ENCODE measurements at regions not wholly inside any gene's neighbourhood (a gene's known extent, or its start where the extent isn't known, plus 50 kb on each side); places are given as distances from the start of the nearest gene placed in this dataset.

- H3K9me2 ChIP-seq (ENCODE audit: insufficient read depth, low read length), result no peaks in the 10 kb centered on the region
- H3K4me2 ChIP-seq (ENCODE audit: low read length), result peak overlapping the region; percentile 75
- peaks cover 61% of the 10 kb centered on the region for H3K36me3 ChIP-seq (ENCODE audit: insufficient read depth, low read length)
- peaks cover 82% of the 10 kb centered on the region for H3K4me1 ChIP-seq (ENCODE audit: insufficient read depth, low read length, poor library complexity, severe bottlenecking)
- intact Hi-C loops (cut with micrococcal nuclease; ENCODE audit: unreplicated experiment), result loop anchor here (1.0 to 10.0 kb wide), 4 partner anchors 69 to 1047 kb away; partner anchors contain the start of genes GEMIN2, PNN and TRAPPC6B
- ChIA-PET POLR2A (interaction anchor here (0.5 to 9.9 kb wide), 20 partner anchors 8 to 1538 kb away, joined by 3 to 157 read pairs (median 4); no protein-coding TSS in a partner anchor), CTCF (ENCODE audit: unreplicated experiment) (interaction anchor here (1.2 kb wide), 2 partner anchors 11 to 142 kb away, joined by 3 read pairs; no protein-coding TSS in a partner anchor)
- DNase-seq (ENCODE audit: low spot score), result peak; percentile 72
- no peaks in the 10 kb centered on the region for H4K20me1 ChIP-seq (ENCODE audit: insufficient read depth, low read length)
- TSS peak; percentile 96 for BruUV-seq (replicated peaks)
- H3K79me2 ChIP-seq (ENCODE audit: insufficient read depth, low read depth, low read length), result no peaks in the 10 kb centered on the region
- no peak overlapping the region for H2AFZ ChIP-seq (ENCODE audit: low read length)
- no peak for TF ChIP-seq EZH2phosphoT487 (IDR thresholded peaks at IDR 0.05; ENCODE audit: borderline replicate concordance, low read depth, low read length)
- TF ChIP-seq CTCF (conservative IDR thresholded peaks at IDR 0.05; ENCODE audit: low read length), result no peak
- H3K9me3 ChIP-seq (ENCODE audit: low read length), result peaks cover 55% of the 10 kb centered on the region
- peak overlapping the region; percentile 51 for H3K4me3 ChIP-seq (ENCODE audit: low read depth, low read length, poor library complexity, severe bottlenecking)
- H3K27ac ChIP-seq (ENCODE audit: low read depth, low read length, poor library complexity, severe bottlenecking), result peak overlapping the region; percentile 97
These were observed 79.9 kb upstream of the SSTR1 start for GRCh38 chr14:38127784-38128183.

- BruUV-seq (replicated peaks), result no TSS peak
- Histone ChIP-seq H3K27ac (ENCODE audit: low read depth, low read length, poor library complexity, severe bottlenecking) (peak overlapping the region; percentile 97), H3K4me1 (ENCODE audit: insufficient read depth, low read length, poor library complexity, severe bottlenecking) (peaks cover 73% of the 10 kb centered on the region), H2AFZ (ENCODE audit: low read length) (peak overlapping the region; percentile 64; the same call in 1 of the 2 replicates), H3K4me2 (ENCODE audit: low read length) (peak overlapping the region; percentile 75), H3K79me2 (ENCODE audit: insufficient read depth, low read depth, low read length) (no peaks in the 10 kb centered on the region), H3K9me2 (ENCODE audit: insufficient read depth, low read length) (no peaks in the 10 kb centered on the region), H3K4me3 (ENCODE audit: low read depth, low read length, poor library complexity, severe bottlenecking) (peak overlapping the region; percentile 50), H3K36me3 (ENCODE audit: insufficient read depth, low read length) (peaks cover 54% of the 10 kb centered on the region), H4K20me1 (ENCODE audit: insufficient read depth, low read length) (no peaks in the 10 kb centered on the region), H3K9me3 (ENCODE audit: low read length) (peaks cover 47% of the 10 kb centered on the region)
- ChIA-PET POLR2A (interaction anchor here (0.6 to 9.9 kb wide), 11 partner anchors 13 to 1425 kb away, joined by 3 to 157 read pairs (median 5); no protein-coding TSS in a partner anchor), CTCF (ENCODE audit: unreplicated experiment) (no interaction called here)
- TF ChIP-seq CTCF (conservative IDR thresholded peaks at IDR 0.05; ENCODE audit: low read length) (no peak), EZH2phosphoT487 (IDR thresholded peaks at IDR 0.05; ENCODE audit: borderline replicate concordance, low read depth, low read length) (no peak)
- intact Hi-C loops (cut with micrococcal nuclease; ENCODE audit: unreplicated experiment), result loop anchor here (10.0 kb wide), 2 partner anchors 986 to 1046 kb away; partner anchors contain the start of genes GEMIN2, PNN and TRAPPC6B
- DNase-seq (ENCODE audit: low spot score), result no peak
These were observed 79.1 kb upstream of the SSTR1 start for GRCh38 chr14:38128640-38129039.

GRCh38 chr14:38129192-38129591 is 78.5 kb upstream of the SSTR1 start:
- ChIA-PET POLR2A (interaction anchor here (0.9 to 9.9 kb wide), 6 partner anchors 12 to 68 kb away, joined by 3 to 157 read pairs (median 5); no protein-coding TSS in a partner anchor), CTCF (ENCODE audit: unreplicated experiment) (no interaction called here)
- intact Hi-C loops (cut with micrococcal nuclease; ENCODE audit: unreplicated experiment), result loop anchor here (10.0 kb wide), 2 partner anchors 986 to 1046 kb away; partner anchors contain the start of genes GEMIN2, PNN and TRAPPC6B
- H3K9me2 ChIP-seq (ENCODE audit: insufficient read depth, low read length), result no peaks in the 10 kb centered on the region
- no peak for DNase-seq (ENCODE audit: low spot score)
- BruUV-seq (replicated peaks), result no TSS peak
- H4K20me1 ChIP-seq (ENCODE audit: insufficient read depth, low read length), result no peaks in the 10 kb centered on the region
- TF ChIP-seq CTCF (conservative IDR thresholded peaks at IDR 0.05; ENCODE audit: low read length) (no peak), EZH2phosphoT487 (IDR thresholded peaks at IDR 0.05; ENCODE audit: borderline replicate concordance, low read depth, low read length) (no peak)
- H3K27ac ChIP-seq (ENCODE audit: low read depth, low read length, poor library complexity, severe bottlenecking), result peak overlapping the region; percentile 97
- peak overlapping the region; percentile 64; the same call in 1 of the 2 replicates for H2AFZ ChIP-seq (ENCODE audit: low read length)
- peak overlapping the region; percentile 50 for H3K4me3 ChIP-seq (ENCODE audit: low read depth, low read length, poor library complexity, severe bottlenecking)
- H3K36me3 ChIP-seq (ENCODE audit: insufficient read depth, low read length), result peaks cover 48% of the 10 kb centered on the region
- peaks cover 50% of the 10 kb centered on the region for H3K9me3 ChIP-seq (ENCODE audit: low read length)
- peak overlapping the region; percentile 75 for H3K4me2 ChIP-seq (ENCODE audit: low read length)
- no peaks in the 10 kb centered on the region for H3K79me2 ChIP-seq (ENCODE audit: insufficient read depth, low read depth, low read length)
- peaks cover 68% of the 10 kb centered on the region for H3K4me1 ChIP-seq (ENCODE audit: insufficient read depth, low read length, poor library complexity, severe bottlenecking)
